ENCODE measurements at regions not wholly inside any gene's neighbourhood (a gene's known extent, or its start where the extent isn't known, plus 50 kb on each side); places are given as distances from the start of the nearest gene placed in this dataset.

- no peak for DNase-seq
These were observed 50.6 kb upstream of the IKZF2 start for GRCh38 chr2:213202011-213202410.

DNA sequence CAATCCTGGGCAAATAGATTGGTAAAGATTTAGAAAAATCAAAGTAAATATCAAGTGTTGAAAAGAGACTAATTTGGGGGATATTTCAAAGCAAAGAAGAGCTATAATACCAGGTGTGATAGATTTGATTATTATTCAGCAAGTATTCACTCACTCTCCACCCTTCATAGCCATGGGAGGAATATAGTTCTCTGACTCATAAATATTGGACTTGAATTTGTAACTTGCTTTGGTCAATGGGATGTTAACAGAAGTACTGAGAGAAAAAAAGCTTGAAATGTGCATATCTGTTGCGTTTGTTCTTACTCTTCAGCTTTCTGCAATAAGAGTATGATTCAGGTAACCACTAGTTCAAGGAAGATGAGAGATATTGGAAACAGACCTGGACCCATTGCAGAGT, 54.5 kb upstream of the IKZF2 start:
- DNase-seq = no peak

- DNase-seq = no peak
These were observed 61.8 kb upstream of the IKZF2 start for GRCh38 chr2:213213186-213213585.

GRCh38 chr2:213214209-213214608, 62.8 kb upstream of the IKZF2 start:
- DNase-seq = no peak

- no peak for DNase-seq
These were observed 65.0 kb upstream of the IKZF2 start for GRCh38 chr2:213216461-213216860.

DNA sequence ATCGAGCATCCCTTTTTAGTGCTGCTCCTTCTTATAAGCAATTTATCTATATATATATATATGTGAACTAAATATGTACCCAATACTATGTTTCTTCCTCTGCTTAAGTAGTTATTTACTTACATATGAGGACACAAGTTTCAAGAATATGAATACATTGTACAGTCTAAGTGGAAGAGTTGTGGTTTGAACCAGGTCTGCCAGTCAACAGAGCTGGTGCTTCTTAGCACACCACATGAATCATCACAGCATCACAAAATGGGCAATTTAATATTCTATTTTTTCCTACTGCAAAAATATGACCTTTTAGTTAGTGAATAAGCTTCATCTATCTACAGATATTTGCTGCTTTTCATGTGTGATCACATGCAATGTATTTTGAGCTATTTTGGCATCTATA, 64.4 kb upstream of the SPAG16 start:
- DNase-seq = no peak

GRCh38 chr2:213220967-213221603, 63.2 kb upstream of the SPAG16 start:
- no peak for DNase-seq

GRCh38 chr2:213221957-213222356, 62.3 kb upstream of the SPAG16 start:
- DNase-seq = no peak

DNA sequence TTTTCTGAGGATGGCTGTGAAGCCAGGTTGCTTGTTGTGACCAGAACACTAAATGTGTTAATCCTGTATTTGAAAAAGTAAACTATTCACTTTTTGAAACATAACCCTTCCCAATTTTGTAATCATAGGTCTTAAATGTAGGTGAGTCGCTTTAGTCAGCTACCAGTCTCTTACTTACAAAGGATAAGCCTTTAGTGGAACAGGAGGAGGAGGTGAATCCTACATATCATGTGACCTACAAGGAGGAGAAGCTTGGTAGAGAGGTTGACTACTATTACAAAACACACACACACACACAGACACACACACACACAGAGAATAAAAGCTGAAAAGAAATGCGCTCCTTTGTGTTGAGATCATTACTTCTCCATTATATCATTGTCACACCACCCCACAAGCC, 59.9 kb upstream of the SPAG16 start:
- DNase-seq = no peak

DNA sequence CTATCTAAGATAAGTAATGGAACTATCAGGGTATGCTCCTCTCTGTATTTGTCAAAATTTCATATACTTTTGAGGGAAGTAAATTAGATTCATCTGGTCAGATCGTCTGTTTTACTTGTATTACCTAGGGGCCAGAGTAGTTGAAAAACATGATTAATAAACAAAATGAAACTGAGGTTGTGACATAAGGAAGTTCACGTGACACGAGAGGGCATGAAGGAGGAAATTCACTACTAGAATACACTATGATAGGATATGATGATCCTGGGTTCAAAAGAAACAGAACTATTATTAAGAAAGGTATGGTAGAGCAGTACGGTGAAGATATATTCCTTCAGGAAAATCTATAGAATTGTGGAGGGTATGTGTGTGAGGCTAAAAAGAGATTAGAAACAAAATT, 58.4 kb upstream of the SPAG16 start:
- DNase-seq = no peak

DNA sequence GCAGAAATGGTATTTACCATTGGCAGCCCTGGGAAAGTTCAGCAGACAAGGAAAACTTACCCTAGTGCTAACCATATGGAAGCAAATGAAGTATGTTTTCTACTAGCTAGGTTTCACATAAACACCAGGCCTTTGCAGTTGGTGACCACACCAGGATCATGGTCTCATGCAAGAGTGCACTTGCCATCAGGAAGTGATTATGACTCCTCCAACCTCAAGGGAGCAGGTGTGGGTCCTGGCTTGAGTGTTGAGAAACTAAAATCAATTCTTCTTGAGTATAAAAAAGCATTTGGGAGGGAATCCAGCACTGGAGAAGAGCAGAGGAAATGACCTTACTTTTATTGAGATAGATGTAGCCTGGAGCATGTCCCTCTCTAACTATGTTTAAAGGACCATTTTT, 56.8 kb upstream of the SPAG16 start:
- no peak for DNase-seq

DNA sequence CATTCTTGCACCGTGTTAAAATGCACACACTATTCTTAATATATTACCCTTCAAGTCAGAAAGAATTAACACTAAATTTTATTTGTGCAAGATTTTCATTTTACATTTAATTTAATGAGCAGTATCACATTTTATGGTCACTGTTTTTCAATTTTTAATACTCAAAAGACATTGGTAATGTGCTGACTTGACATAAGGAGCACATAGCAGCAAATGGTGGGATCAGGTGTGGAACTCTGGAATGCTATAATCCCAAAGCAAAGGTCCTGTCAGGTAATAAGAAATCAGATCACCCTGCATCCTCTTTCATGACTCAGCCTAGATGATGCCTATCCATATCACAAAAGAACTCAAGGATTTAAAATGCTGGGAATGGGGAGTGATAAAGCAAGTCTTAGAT, 55.6 kb upstream of the SPAG16 start:
- no peak for DNase-seq

- no peak for DNase-seq
These were observed 54.5 kb upstream of the SPAG16 start for GRCh38 chr2:213229814-213230213.

DNA sequence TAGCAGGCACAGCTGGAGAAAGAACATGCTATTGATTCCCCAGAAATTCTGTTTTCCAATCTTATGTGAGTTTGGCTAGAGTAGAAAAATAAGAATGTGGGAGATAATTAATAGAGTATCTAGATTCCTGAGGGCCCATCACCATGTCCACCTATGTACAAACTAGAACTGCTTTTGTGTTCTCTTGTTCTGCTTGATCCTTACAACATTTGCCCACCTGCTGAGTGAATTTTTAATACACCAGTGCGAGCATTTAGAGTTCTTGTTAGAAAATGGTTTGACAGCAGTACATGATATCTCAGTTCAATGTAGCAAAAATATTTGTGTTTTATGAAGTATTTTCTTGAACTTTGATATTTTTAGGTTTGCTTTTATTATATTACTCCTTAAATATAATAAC, 52.3 kb upstream of the SPAG16 start:
- no peak for DNase-seq

- DNase-seq = peak; percentile 39
These were observed 51.4 kb upstream of the SPAG16 start for GRCh38 chr2:213232649-213233437.

GRCh38 chr2:213233438-213234330, 50.6 kb upstream of the SPAG16 start:
- DNase-seq = no peak
